CD14-positive monocyte (primary cell): ENCODE measurements at regions not wholly inside any gene's neighbourhood (a gene's known extent, or its start where the extent isn't known, plus 50 kb on each side); places are given as distances from the start of the nearest gene placed in this dataset.

ENCODE experiments used
- DNase-seq, 3 donors: peaks; one replicate each; pipeline ENCODE4 v3.0.0-alpha.2; 2011 to 2022
- H2AFZ ChIP-seq: 2 replicates; pipeline ENCODE4 v1.6.0; 2012; ENCODE audit warnings: mild to moderate bottlenecking, low read depth, low read length, inconsistent platforms; ENCODE audit not compliant: insufficient read depth, poor library complexity, severe bottlenecking
- H3K27ac ChIP-seq, 2 donors: 1 replicate in 1 of 2; 2 replicates in 1 of 2; pipeline ENCODE4 v1.5.1; 2012 to 2013; ENCODE audit warnings: low read length in 2 of 2, control low read depth in 1 of 2, inconsistent platforms in 1 of 2, low read depth in 1 of 2, mild to moderate bottlenecking in 1 of 2
- H3K27me3 ChIP-seq, 2 donors: one replicate each; pipeline versions ENCODE4 v1.6.0 to v1.6.1; 2011 to 2013; ENCODE audit warnings: low read length in 2 of 2; ENCODE audit not compliant: control insufficient read depth in 2 of 2, insufficient read depth in 2 of 2
- H3K36me3 ChIP-seq, 2 donors: replicated peaks in 1 of 2; 1 replicate in 1 of 2; 2 replicates in 1 of 2; pipeline versions ENCODE4 v1.5.1 to v1.6.1; 2012 to 2013; ENCODE audit warnings: low read length in 2 of 2, control low read depth in 1 of 2, inconsistent platforms in 1 of 2, mild to moderate bottlenecking in 1 of 2; ENCODE audit not compliant: insufficient read depth in 2 of 2, control insufficient read depth in 1 of 2
- H3K4me1 ChIP-seq, 2 donors: 1 replicate in 1 of 2; 2 replicates in 1 of 2; pipeline versions ENCODE4 v1.5.1 to v1.6.1; 2012 to 2013; ENCODE audit warnings: low read length in 2 of 2, control low read depth in 1 of 2, inconsistent platforms in 1 of 2, mild to moderate bottlenecking in 1 of 2, moderate library complexity in 1 of 2; ENCODE audit not compliant: insufficient read depth in 2 of 2, control insufficient read depth in 1 of 2
- H3K4me2 ChIP-seq: replicated peaks from 2 replicates; pipeline ENCODE3; 2012; ENCODE audit warnings: low read length, moderate library complexity, mild to moderate bottlenecking; ENCODE audit not compliant: poor library complexity, severe bottlenecking; ENCODE audit errors: extremely low read depth
- H3K4me3 ChIP-seq, 3 experiments: fragments of 200-600 bp in 1 of 3; sonication (generic) in 1 of 3; replicated peaks in 1 of 3; 1 replicate in 2 of 3; 2 replicates in 1 of 3; pipeline ENCODE4 v1.5.1; 2011 to 2013; ENCODE audit warnings: low read length in 3 of 3, mild to moderate bottlenecking in 3 of 3, control low read depth in 2 of 3, low read depth in 2 of 3, inconsistent platforms in 1 of 3, moderate library complexity in 1 of 3
- H3K79me2 ChIP-seq: 2 replicates; pipeline ENCODE4 v1.6.0; 2012; ENCODE audit warnings: mild to moderate bottlenecking, control low read depth, inconsistent platforms, low read length, moderate library complexity; ENCODE audit not compliant: insufficient read depth
- H3K9ac ChIP-seq: 2 replicates; pipeline ENCODE4 v1.6.0; 2017; ENCODE audit warnings: low read length, mild to moderate bottlenecking; ENCODE audit not compliant: insufficient read depth, poor library complexity, severe bottlenecking
- H3K9me3 ChIP-seq, 2 donors: replicated peaks in 1 of 2; 1 replicate in 1 of 2; 2 replicates in 1 of 2; pipeline versions ENCODE4 v1.5.1 to v1.6.1; 2012 to 2013; ENCODE audit warnings: low read length in 2 of 2, control low read depth in 1 of 2; ENCODE audit not compliant: control insufficient read depth in 1 of 2, insufficient read depth in 1 of 2
- H4K20me1 ChIP-seq: 2 replicates; pipeline ENCODE4 v1.6.0; 2012; ENCODE audit warnings: mild to moderate bottlenecking, low read length, control low read depth, moderate library complexity; ENCODE audit not compliant: insufficient read depth
- H3K27ac Mint-ChIP-seq, 7 donors: one replicate each; pipeline ENCODE4 v1.8.0; 2020; ENCODE audit warnings: mild to moderate bottlenecking in 7 of 7, mixed read lengths in 7 of 7, moderate library complexity in 6 of 7, inconsistent platforms in 2 of 7
- H3K27me3 Mint-ChIP-seq, 3 donors: one replicate each; pipeline ENCODE4 v1.8.0; 2021 to 2022; ENCODE audit warnings: low read depth in 3 of 3, mild to moderate bottlenecking in 3 of 3, mixed read lengths in 3 of 3, moderate library complexity in 3 of 3, inconsistent platforms in 1 of 3
- H3K36me3 Mint-ChIP-seq, 2 donors: one replicate each; pipeline ENCODE4 v1.8.0; 2020; ENCODE audit warnings: mixed read lengths in 2 of 2, inconsistent platforms in 1 of 2, mild to moderate bottlenecking in 1 of 2
- H3K4me1 Mint-ChIP-seq: one replicate; pipeline ENCODE4 v1.8.0; 2020; ENCODE audit warnings: mild to moderate bottlenecking, mixed read lengths
- H3K4me3 Mint-ChIP-seq, 2 donors: one replicate each; pipeline ENCODE4 v1.8.0; 2020; ENCODE audit warnings: mild to moderate bottlenecking in 2 of 2, mixed read lengths in 2 of 2, moderate library complexity in 1 of 2
- H3K9me3 Mint-ChIP-seq, 7 donors: one replicate each; pipeline ENCODE4 v1.8.0; 2020 to 2022; ENCODE audit warnings: mixed read lengths in 7 of 7, mild to moderate bottlenecking in 6 of 7, moderate library complexity in 6 of 7, inconsistent platforms in 2 of 7
- whole genome bisulfite sequencing: methylation state at CpG from one replicate; pipeline ENCODE4 v1.1.5; 2013; ENCODE audit warnings: missing lambda C conversion rate; ENCODE audit not compliant: insufficient coverage; 5-methylcytosine and 5-hydroxymethylcytosine counted together
- intact Hi-C, 2 donors: fragments of 100-400 bp; cut with micrococcal nuclease; formaldehyde crosslinking; loops; one replicate each; pipeline versions ENCODE4 v1.15.0 to v1.15.1; 2023
- TF ChIP-seq, protein P1 (sequence below): fragments of 200-600 bp; IDR thresholded peaks from one replicate; pipeline ENCODE4 v1.8.0; 2022; ENCODE audit warnings: antibody characterized with exemption, mild to moderate bottlenecking

DNA sequence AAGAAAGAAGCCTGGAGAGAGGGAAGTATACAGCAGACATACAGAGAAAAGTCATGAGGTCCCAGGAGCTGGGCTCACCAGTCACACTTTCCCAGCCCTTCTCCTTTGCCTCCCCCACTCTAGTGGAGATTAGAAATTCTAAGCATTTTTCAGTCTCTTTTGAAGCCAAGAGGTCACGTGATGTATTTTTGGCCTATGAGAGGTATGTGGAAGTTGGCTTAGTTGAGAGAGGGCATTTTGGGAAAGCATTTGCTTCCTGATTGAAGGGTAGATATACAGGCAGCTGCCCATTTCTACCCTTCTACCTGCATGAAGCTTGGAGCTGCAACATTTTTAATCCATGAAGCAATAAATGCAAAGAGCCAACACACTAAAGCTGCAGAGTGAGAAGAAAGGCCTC, 106.0 kb upstream of the TNFAIP3 start:
- Histone ChIP-seq H2AFZ (no peak overlapping the region), H3K27ac (no peak overlapping the region), H3K4me3 (no peak overlapping the region), H4K20me1 (no peaks in the 10 kb centered on the region), H3K9me3 (no peaks in the 10 kb centered on the region), H3K79me2 (no peaks in the 10 kb centered on the region), H3K36me3 (no peaks in the 10 kb centered on the region), H3K4me1 (peaks cover 11 to 18% of the 10 kb centered on the region in 2 donors), H3K9ac (no peak overlapping the region), H3K27me3 (no peaks in the 10 kb centered on the region), H3K4me2 (no peak overlapping the region)
- intact Hi-C loops, result loop anchor here in 1 of 2 donors (10.0 kb wide), 1 partner anchor 46 kb away; no protein-coding TSS in a partner anchor
- WGBS, result no CpG with 5 or more reads among the region's 1 CpG
- Mint-ChIP-seq H3K9me3 (no peaks in the 10 kb centered on the region), H3K4me1 (peaks cover 11% of the 10 kb centered on the region), H3K27ac (no peak overlapping the region), H3K36me3 (peaks cover 0 to 2% of the 10 kb centered on the region in 2 donors), H3K4me3 (no peak overlapping the region), H3K27me3 (peaks cover 0 to 2% (median 0%) of the 10 kb centered on the region in 3 donors)
- no peak for DNase-seq
- TF ChIP-seq, protein P1, sequence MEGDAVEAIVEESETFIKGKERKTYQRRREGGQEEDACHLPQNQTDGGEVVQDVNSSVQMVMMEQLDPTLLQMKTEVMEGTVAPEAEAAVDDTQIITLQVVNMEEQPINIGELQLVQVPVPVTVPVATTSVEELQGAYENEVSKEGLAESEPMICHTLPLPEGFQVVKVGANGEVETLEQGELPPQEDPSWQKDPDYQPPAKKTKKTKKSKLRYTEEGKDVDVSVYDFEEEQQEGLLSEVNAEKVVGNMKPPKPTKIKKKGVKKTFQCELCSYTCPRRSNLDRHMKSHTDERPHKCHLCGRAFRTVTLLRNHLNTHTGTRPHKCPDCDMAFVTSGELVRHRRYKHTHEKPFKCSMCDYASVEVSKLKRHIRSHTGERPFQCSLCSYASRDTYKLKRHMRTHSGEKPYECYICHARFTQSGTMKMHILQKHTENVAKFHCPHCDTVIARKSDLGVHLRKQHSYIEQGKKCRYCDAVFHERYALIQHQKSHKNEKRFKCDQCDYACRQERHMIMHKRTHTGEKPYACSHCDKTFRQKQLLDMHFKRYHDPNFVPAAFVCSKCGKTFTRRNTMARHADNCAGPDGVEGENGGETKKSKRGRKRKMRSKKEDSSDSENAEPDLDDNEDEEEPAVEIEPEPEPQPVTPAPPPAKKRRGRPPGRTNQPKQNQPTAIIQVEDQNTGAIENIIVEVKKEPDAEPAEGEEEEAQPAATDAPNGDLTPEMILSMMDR, result no peak

DNA sequence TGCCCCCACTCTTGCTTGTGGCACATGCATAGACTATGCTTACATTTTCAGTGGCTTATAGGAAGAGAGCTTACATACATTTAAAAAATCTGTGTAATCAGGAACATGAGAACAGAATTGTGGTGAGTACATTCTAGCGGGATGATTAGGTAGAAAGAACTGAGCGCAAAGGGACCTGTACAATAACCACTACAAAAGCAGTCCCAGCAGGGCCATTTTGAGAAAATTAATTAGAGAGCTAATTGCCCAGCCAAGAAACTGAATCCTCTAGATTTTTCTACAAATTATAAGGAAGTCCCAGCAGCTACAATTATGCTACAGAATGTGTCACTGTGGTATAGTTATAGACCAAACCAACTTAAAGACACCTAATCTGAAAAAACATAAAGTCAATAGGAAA, 105.6 kb upstream of the TNFAIP3 start:
- H3K4me3 ChIP-seq, result no peak overlapping the region
- Mint-ChIP-seq H3K4me3 (no peak overlapping the region), H3K27ac (no peak overlapping the region), H3K9me3 (no peaks in the 10 kb centered on the region), H3K4me1 (peaks cover 11% of the 10 kb centered on the region), H3K27me3 (peaks cover 0 to 2% (median 0%) of the 10 kb centered on the region in 3 donors), H3K36me3 (peaks cover 0 to 2% of the 10 kb centered on the region in 2 donors)
- TF ChIP-seq, protein P1, result no peak
- intact Hi-C loops, result loop anchor here in 1 of 2 donors (10.0 kb wide), 1 partner anchor 47 kb away; no protein-coding TSS in a partner anchor
- H3K4me2 ChIP-seq, result no peak overlapping the region
- WGBS, result no CpG with 5 or more reads among the region's 2 CpGs
- DNase-seq, result no peak
- no peaks in the 10 kb centered on the region for H3K36me3 ChIP-seq
- H3K27ac ChIP-seq, result no peak overlapping the region
- H3K4me1 ChIP-seq, result peaks cover 11 to 18% of the 10 kb centered on the region in 2 donors
- no peak overlapping the region for H3K9ac ChIP-seq
- no peaks in the 10 kb centered on the region for H3K79me2 ChIP-seq
- no peaks in the 10 kb centered on the region for H4K20me1 ChIP-seq
- no peaks in the 10 kb centered on the region for H3K27me3 ChIP-seq
- H3K9me3 ChIP-seq, result no peaks in the 10 kb centered on the region
- H2AFZ ChIP-seq, result no peak overlapping the region
